ENCODE measurements at regions not wholly inside any gene's neighbourhood (a gene's known extent, or its start where the extent isn't known, plus 50 kb on each side); places are given as distances from the start of the nearest gene placed in this dataset.

DNA sequence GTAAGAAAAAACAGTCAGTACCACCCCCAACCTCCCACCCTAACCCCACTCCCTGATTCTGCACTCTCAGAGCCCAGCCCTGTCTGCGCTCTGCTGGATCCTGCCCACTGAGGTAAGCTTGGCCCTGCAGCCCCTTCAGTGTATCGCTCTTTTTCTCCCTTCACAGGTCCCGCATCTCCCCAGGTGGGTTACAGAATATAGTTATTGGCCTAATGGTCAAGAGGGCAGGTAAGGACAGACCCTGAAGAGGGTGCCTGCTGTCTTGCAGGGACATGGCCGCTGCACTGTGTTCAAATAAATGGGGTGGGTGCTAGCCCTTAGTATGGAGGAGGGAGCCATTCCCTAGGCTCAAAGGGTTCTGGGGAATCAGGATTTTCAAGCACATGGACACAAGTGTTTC lies 135.7 kb downstream of the ADSS2 start:
- no peaks in the 10 kb centered on the region for H3K4me1 ChIP-seq
- TF ChIP-seq, protein P1, sequence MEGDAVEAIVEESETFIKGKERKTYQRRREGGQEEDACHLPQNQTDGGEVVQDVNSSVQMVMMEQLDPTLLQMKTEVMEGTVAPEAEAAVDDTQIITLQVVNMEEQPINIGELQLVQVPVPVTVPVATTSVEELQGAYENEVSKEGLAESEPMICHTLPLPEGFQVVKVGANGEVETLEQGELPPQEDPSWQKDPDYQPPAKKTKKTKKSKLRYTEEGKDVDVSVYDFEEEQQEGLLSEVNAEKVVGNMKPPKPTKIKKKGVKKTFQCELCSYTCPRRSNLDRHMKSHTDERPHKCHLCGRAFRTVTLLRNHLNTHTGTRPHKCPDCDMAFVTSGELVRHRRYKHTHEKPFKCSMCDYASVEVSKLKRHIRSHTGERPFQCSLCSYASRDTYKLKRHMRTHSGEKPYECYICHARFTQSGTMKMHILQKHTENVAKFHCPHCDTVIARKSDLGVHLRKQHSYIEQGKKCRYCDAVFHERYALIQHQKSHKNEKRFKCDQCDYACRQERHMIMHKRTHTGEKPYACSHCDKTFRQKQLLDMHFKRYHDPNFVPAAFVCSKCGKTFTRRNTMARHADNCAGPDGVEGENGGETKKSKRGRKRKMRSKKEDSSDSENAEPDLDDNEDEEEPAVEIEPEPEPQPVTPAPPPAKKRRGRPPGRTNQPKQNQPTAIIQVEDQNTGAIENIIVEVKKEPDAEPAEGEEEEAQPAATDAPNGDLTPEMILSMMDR (IDR thresholded peaks at IDR 0.05; ENCODE audit: insufficient read depth in 1 of 2, low read depth in 1 of 2, low read length in 1 of 2, severe bottlenecking in 1 of 2, unreplicated experiment in 1 of 2), result no peak
- Mint-ChIP-seq H3K27me3 (ENCODE audit: insufficient read depth, unreplicated experiment) (no peaks in the 10 kb centered on the region), H3K4me3 (ENCODE audit: unreplicated experiment) (no peak overlapping the region), H3K4me1 (ENCODE audit: low read depth, unreplicated experiment) (no peaks in the 10 kb centered on the region), H3K9me3 (ENCODE audit: unreplicated experiment) (no peaks in the 10 kb centered on the region), H3K36me3 (ENCODE audit: insufficient read depth, unreplicated experiment) (no peaks in the 10 kb centered on the region), H3K27ac (ENCODE audit: unreplicated experiment) (no peak overlapping the region)
- H3K4me3 ChIP-seq (ENCODE audit: low read depth, low read length), result no peak overlapping the region
- POLR2A ChIA-PET, result no interaction called here
- H3K9me3 ChIP-seq, result no peaks in the 10 kb centered on the region
- CTCF ChIA-PET, result no interaction called here
- no TSS peak for BruUV-seq (replicated peaks)
- H3K27me3 ChIP-seq (replicated peaks; ENCODE audit: control insufficient read depth, insufficient read depth, low read length), result no peaks in the 10 kb centered on the region
- no peak for DNase-seq
- intact Hi-C loops (cut with micrococcal nuclease; ENCODE audit: unreplicated experiment), result no loop called here
- no peaks in the 10 kb centered on the region for H3K36me3 ChIP-seq (ENCODE audit: control insufficient read depth, insufficient read depth, low read length)

GRCh38 chr1:244316407-244316806 lies 135.3 kb downstream of the ADSS2 start:
- Histone ChIP-seq H3K4me3 (ENCODE audit: low read depth, low read length) (no peak overlapping the region), H3K27me3 (replicated peaks; ENCODE audit: control insufficient read depth, insufficient read depth, low read length) (no peaks in the 10 kb centered on the region), H3K36me3 (ENCODE audit: control insufficient read depth, insufficient read depth, low read length) (no peaks in the 10 kb centered on the region), H3K4me1 (no peaks in the 10 kb centered on the region), H3K9me3 (no peaks in the 10 kb centered on the region)
- TF ChIP-seq, protein P1 (IDR thresholded peaks at IDR 0.05; ENCODE audit: insufficient read depth in 1 of 2, low read depth in 1 of 2, low read length in 1 of 2, severe bottlenecking in 1 of 2, unreplicated experiment in 1 of 2), result no peak
- Mint-ChIP-seq H3K4me1 (ENCODE audit: low read depth, unreplicated experiment) (no peaks in the 10 kb centered on the region), H3K36me3 (ENCODE audit: insufficient read depth, unreplicated experiment) (no peaks in the 10 kb centered on the region), H3K4me3 (ENCODE audit: unreplicated experiment) (no peak overlapping the region), H3K9me3 (ENCODE audit: unreplicated experiment) (no peaks in the 10 kb centered on the region), H3K27me3 (ENCODE audit: insufficient read depth, unreplicated experiment) (no peaks in the 10 kb centered on the region), H3K27ac (ENCODE audit: unreplicated experiment) (no peak overlapping the region)
- no peak for DNase-seq
- intact Hi-C loops (cut with micrococcal nuclease; ENCODE audit: unreplicated experiment), result no loop called here
- BruUV-seq (replicated peaks), result no TSS peak
- POLR2A ChIA-PET, result no interaction called here
- CTCF ChIA-PET, result no interaction called here

DNA sequence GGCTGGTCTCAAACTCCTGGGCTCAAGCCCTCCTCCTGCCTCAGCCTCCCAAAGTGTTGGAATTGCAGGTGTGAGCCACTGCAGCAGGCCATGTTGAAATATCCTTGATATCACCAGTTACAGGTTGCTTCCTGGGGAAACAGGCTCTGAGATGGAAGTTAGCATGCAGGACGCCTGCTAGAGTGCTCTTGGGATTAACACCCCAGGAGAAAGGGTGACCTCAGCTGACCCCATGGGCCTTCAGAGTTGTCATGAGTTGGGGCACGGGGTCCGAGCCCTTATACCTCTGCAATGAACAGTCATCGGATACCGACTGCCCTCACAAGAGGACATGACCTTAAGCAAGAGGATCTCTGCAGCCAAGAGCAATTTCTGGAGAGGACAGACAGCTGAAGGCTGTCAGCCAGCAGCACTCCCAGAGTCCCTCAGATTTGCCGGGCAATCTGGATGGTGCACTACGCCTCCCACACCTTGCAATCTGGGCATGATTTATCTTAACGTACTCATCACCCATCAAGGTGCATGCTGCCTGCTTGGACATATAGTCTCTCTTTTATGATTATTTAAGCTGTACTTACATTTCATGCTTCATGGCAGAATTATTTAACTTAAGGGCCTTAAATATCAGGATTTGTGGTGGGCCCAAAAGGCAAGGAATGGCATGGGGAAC lies 134.6 kb downstream of the ADSS2 start:
- intact Hi-C loops (cut with micrococcal nuclease; ENCODE audit: unreplicated experiment), result no loop called here
- no peaks in the 10 kb centered on the region for H3K36me3 Mint-ChIP-seq (ENCODE audit: insufficient read depth, unreplicated experiment)
- Histone ChIP-seq H3K27me3 (replicated peaks; ENCODE audit: control insufficient read depth, insufficient read depth, low read length) (no peaks in the 10 kb centered on the region), H3K36me3 (ENCODE audit: control insufficient read depth, insufficient read depth, low read length) (no peaks in the 10 kb centered on the region), H3K9me3 (no peaks in the 10 kb centered on the region), H3K4me3 (ENCODE audit: low read depth, low read length) (no peak overlapping the region), H3K4me1 (no peaks in the 10 kb centered on the region; the same call in 1 of the 2 replicates)
- DNase-seq, result no peak
- H3K4me3 Mint-ChIP-seq (ENCODE audit: unreplicated experiment), result no peak overlapping the region
- TF ChIP-seq, protein P1 (IDR thresholded peaks at IDR 0.05; ENCODE audit: insufficient read depth in 1 of 2, low read depth in 1 of 2, low read length in 1 of 2, severe bottlenecking in 1 of 2, unreplicated experiment in 1 of 2), result no peak
- no peaks in the 10 kb centered on the region for H3K9me3 Mint-ChIP-seq (ENCODE audit: unreplicated experiment)
- ChIA-PET CTCF (no interaction called here), POLR2A (no interaction called here)
- H3K27ac Mint-ChIP-seq (ENCODE audit: unreplicated experiment), result no peak overlapping the region
- no peaks in the 10 kb centered on the region for H3K4me1 Mint-ChIP-seq (ENCODE audit: low read depth, unreplicated experiment)
- H3K27me3 Mint-ChIP-seq (ENCODE audit: insufficient read depth, unreplicated experiment), result no peaks in the 10 kb centered on the region
- no TSS peak for BruUV-seq (replicated peaks)

Measured in Caco-2 (cell line).